HepG2 (cell line): ENCODE measurements at regions not wholly inside any gene's neighbourhood (a gene's known extent, or its start where the extent isn't known, plus 50 kb on each side); places are given as distances from the start of the nearest gene placed in this dataset.

Experiments used
- CREB3 ChIP-seq: sonication (generic); formaldehyde crosslinking; IDR thresholded peaks from 2 replicates; pipeline ENCODE4 v1.5.0; 2020; ENCODE audit warnings: missing genetic modification reagents
- DDIT3 ChIP-seq: sonication (generic); formaldehyde crosslinking; IDR thresholded peaks from 2 replicates; pipeline ENCODE4 v1.4.0; 2020; ENCODE audit warnings: mild to moderate bottlenecking, missing genetic modification reagents
- ETV5 ChIP-seq: IDR thresholded peaks from 2 replicates; pipeline ENCODE4 v1.6.1; 2018; ENCODE audit warnings: missing biosample characterization, missing genetic modification reagents, inconsistent platforms, borderline replicate concordance
- EZH2 ChIP-seq: conservative IDR thresholded peaks from 2 replicates; pipeline ENCODE4 v1.6.1; 2012; ENCODE audit warnings: mild to moderate bottlenecking, low read depth, low read length, moderate library complexity
- GABPA ChIP-seq, 2 experiments: IDR thresholded peaks; 2 replicates each; pipeline ENCODE4 v1.6.1; 2011 to 2016; ENCODE audit warnings: low read depth in 2 of 2, low read length in 1 of 2, missing biosample characterization in 1 of 2, missing genetic modification characterization in 1 of 2
- HNF4G ChIP-seq, 2 experiments: sonication (generic) in 1 of 2; formaldehyde crosslinking in 1 of 2; IDR thresholded peaks; 2 replicates each; pipeline versions ENCODE4 v1.4.0 to v1.6.1; 2011 to 2020; ENCODE audit warnings: borderline replicate concordance in 2 of 2, low read depth in 2 of 2, mild to moderate bottlenecking in 2 of 2, low read length in 1 of 2, missing genetic modification reagents in 1 of 2, moderate library complexity in 1 of 2
- NR3C1 ChIP-seq: sonication (generic); formaldehyde crosslinking; IDR thresholded peaks from 2 replicates; pipeline ENCODE4 v1.4.0; 2020; ENCODE audit warnings: missing genetic modification reagents
- RFX5 ChIP-seq: IDR thresholded peaks from 2 replicates; pipeline ENCODE4 v1.6.1; 2011; ENCODE audit warnings: low read depth, low read length, improper control_type of control experiment
- SOX5 ChIP-seq: IDR thresholded peaks from 2 replicates; pipeline ENCODE4 v1.6.1; 2016; ENCODE audit warnings: borderline replicate concordance
- ZMAT5 ChIP-seq: sonication (generic); formaldehyde crosslinking; IDR thresholded peaks from 2 replicates; pipeline ENCODE4 v1.5.0; 2020; ENCODE audit warnings: mild to moderate bottlenecking, low read depth, missing genetic modification reagents, borderline replicate concordance
- ZNF292 ChIP-seq: sonication (generic); formaldehyde crosslinking; IDR thresholded peaks from 2 replicates; pipeline ENCODE4 v1.8.1; 2022; ENCODE audit warnings: mild to moderate bottlenecking, low read depth, missing genetic modification reagents, borderline replicate concordance
- ZNF362 ChIP-seq: sonication (generic); formaldehyde crosslinking; IDR thresholded peaks from 2 replicates; pipeline ENCODE4 v1.4.0; 2020; ENCODE audit warnings: missing genetic modification reagents, mild to moderate bottlenecking, borderline replicate concordance
- ZNF816 ChIP-seq: sonication (generic); formaldehyde crosslinking; IDR thresholded peaks from 2 replicates; pipeline ENCODE4 v1.8.0; 2022; ENCODE audit warnings: missing genetic modification reagents, mild to moderate bottlenecking, borderline replicate concordance
- TF ChIP-seq, protein P1 (sequence below): sonication (generic); formaldehyde crosslinking; IDR thresholded peaks from 2 replicates; pipeline ENCODE4 v1.8.1; 2023; ENCODE audit warnings: mild to moderate bottlenecking, missing genetic modification reagents
- TF ChIP-seq, protein P2 (sequence below): sonication (generic); formaldehyde crosslinking; IDR thresholded peaks from 2 replicates; pipeline ENCODE4 v1.4.0; 2020; ENCODE audit warnings: mild to moderate bottlenecking, missing genetic modification reagents
- TF ChIP-seq, protein P3 (sequence below): sonication (generic); formaldehyde crosslinking; IDR thresholded peaks from 2 replicates; pipeline ENCODE4 v1.8.0; 2022; ENCODE audit warnings: mild to moderate bottlenecking, missing genetic modification reagents

- peak; percentile 72 for TF ChIP-seq HNF4G (IDR thresholded peaks at IDR 0.05; ENCODE audit: borderline replicate concordance, low read depth, low read length)
- TF ChIP-seq HNF4G (CRISPR knock-in tag; IDR thresholded peaks at IDR 0.05; ENCODE audit: borderline replicate concordance, low read depth): peak; percentile 63; the same call in 1 of the 2 replicates
- no peak for TF ChIP-seq ZNF362 (CRISPR knock-in tag)
- TF ChIP-seq ETV5 (CRISPR knock-in tag): no peak; the same call in 1 of the 2 replicates
- TF ChIP-seq ZNF292 (CRISPR knock-in tag): peak; percentile 90
- no peak for TF ChIP-seq RFX5
- TF ChIP-seq, protein P1, sequence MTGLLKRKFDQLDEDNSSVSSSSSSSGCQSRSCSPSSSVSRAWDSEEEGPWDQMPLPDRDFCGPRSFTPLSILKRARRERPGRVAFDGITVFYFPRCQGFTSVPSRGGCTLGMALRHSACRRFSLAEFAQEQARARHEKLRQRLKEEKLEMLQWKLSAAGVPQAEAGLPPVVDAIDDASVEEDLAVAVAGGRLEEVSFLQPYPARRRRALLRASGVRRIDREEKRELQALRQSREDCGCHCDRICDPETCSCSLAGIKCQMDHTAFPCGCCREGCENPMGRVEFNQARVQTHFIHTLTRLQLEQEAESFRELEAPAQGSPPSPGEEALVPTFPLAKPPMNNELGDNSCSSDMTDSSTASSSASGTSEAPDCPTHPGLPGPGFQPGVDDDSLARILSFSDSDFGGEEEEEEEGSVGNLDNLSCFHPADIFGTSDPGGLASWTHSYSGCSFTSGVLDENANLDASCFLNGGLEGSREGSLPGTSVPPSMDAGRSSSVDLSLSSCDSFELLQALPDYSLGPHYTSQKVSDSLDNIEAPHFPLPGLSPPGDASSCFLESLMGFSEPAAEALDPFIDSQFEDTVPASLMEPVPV (CRISPR knock-in tag): no peak
- TF ChIP-seq DDIT3 (CRISPR knock-in tag): no peak
- no peak for TF ChIP-seq NR3C1 (CRISPR knock-in tag)
- TF ChIP-seq CREB3 (CRISPR knock-in tag): no peak
- TF ChIP-seq GABPA (IDR thresholded peaks at IDR 0.05; ENCODE audit: low read depth, low read length): no peak
- TF ChIP-seq GABPA (CRISPR knock-in tag; IDR thresholded peaks at IDR 0.05; ENCODE audit: low read depth): no peak
- TF ChIP-seq SOX5 (CRISPR knock-in tag): peak; percentile 56; the same call in 1 of the 2 replicates
- no peak for TF ChIP-seq ZMAT5 (CRISPR knock-in tag)
- TF ChIP-seq, protein P2, sequence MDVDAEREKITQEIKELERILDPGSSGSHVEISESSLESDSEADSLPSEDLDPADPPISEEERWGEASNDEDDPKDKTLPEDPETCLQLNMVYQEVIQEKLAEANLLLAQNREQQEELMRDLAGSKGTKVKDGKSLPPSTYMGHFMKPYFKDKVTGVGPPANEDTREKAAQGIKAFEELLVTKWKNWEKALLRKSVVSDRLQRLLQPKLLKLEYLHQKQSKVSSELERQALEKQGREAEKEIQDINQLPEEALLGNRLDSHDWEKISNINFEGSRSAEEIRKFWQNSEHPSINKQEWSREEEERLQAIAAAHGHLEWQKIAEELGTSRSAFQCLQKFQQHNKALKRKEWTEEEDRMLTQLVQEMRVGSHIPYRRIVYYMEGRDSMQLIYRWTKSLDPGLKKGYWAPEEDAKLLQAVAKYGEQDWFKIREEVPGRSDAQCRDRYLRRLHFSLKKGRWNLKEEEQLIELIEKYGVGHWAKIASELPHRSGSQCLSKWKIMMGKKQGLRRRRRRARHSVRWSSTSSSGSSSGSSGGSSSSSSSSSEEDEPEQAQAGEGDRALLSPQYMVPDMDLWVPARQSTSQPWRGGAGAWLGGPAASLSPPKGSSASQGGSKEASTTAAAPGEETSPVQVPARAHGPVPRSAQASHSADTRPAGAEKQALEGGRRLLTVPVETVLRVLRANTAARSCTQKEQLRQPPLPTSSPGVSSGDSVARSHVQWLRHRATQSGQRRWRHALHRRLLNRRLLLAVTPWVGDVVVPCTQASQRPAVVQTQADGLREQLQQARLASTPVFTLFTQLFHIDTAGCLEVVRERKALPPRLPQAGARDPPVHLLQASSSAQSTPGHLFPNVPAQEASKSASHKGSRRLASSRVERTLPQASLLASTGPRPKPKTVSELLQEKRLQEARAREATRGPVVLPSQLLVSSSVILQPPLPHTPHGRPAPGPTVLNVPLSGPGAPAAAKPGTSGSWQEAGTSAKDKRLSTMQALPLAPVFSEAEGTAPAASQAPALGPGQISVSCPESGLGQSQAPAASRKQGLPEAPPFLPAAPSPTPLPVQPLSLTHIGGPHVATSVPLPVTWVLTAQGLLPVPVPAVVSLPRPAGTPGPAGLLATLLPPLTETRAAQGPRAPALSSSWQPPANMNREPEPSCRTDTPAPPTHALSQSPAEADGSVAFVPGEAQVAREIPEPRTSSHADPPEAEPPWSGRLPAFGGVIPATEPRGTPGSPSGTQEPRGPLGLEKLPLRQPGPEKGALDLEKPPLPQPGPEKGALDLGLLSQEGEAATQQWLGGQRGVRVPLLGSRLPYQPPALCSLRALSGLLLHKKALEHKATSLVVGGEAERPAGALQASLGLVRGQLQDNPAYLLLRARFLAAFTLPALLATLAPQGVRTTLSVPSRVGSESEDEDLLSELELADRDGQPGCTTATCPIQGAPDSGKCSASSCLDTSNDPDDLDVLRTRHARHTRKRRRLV (CRISPR knock-in tag): no peak
- no peak for TF ChIP-seq ZNF816 (CRISPR knock-in tag)
- TF ChIP-seq, protein P3, sequence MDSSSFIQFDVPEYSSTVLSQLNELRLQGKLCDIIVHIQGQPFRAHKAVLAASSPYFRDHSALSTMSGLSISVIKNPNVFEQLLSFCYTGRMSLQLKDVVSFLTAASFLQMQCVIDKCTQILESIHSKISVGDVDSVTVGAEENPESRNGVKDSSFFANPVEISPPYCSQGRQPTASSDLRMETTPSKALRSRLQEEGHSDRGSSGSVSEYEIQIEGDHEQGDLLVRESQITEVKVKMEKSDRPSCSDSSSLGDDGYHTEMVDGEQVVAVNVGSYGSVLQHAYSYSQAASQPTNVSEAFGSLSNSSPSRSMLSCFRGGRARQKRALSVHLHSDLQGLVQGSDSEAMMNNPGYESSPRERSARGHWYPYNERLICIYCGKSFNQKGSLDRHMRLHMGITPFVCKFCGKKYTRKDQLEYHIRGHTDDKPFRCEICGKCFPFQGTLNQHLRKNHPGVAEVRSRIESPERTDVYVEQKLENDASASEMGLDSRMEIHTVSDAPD (CRISPR knock-in tag): no peak
- TF ChIP-seq EZH2: no peak
These were observed 603.8 kb upstream of the ADAMTS9 start (continued) for GRCh38 chr3:65291448-65292125.
